ENCODE measurements at regions not wholly inside any gene's neighbourhood (a gene's known extent, or its start where the extent isn't known, plus 50 kb on each side); places are given as distances from the start of the nearest gene placed in this dataset.

DNA sequence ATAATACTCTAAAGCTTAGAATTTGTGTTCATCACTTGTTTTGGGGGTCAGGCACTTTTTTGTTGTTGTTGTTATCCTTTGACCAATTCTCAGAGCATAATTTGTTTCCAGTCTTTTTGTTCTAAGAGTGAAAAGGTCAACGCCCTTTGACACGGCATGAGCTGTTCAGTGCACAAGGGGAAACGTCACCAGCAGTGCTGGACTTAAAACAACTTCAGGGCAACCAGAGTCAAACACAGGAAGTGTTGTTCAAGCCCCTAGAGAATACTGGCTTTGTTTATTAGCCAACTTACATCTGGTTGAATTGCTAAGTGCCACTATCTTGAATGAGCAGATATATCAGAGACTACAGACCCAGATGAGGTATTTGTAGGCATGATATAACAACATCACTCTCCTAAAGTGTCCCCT, 368.9 kb downstream of the TMEM161B start:
- TF ChIP-seq, protein P1, sequence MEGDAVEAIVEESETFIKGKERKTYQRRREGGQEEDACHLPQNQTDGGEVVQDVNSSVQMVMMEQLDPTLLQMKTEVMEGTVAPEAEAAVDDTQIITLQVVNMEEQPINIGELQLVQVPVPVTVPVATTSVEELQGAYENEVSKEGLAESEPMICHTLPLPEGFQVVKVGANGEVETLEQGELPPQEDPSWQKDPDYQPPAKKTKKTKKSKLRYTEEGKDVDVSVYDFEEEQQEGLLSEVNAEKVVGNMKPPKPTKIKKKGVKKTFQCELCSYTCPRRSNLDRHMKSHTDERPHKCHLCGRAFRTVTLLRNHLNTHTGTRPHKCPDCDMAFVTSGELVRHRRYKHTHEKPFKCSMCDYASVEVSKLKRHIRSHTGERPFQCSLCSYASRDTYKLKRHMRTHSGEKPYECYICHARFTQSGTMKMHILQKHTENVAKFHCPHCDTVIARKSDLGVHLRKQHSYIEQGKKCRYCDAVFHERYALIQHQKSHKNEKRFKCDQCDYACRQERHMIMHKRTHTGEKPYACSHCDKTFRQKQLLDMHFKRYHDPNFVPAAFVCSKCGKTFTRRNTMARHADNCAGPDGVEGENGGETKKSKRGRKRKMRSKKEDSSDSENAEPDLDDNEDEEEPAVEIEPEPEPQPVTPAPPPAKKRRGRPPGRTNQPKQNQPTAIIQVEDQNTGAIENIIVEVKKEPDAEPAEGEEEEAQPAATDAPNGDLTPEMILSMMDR (IDR thresholded peaks at IDR 0.05 in 2 of 3, conservative IDR thresholded peaks at IDR 0.05 in 1 of 3; ENCODE audit: control insufficient read depth in 2 of 3, extremely low read depth in 1 of 3, insufficient read depth in 1 of 3, low read depth in 3 of 3, low read length in 3 of 3), result no peak
- TF ChIP-seq EZH2 (IDR thresholded peaks at IDR 0.05; ENCODE audit: borderline replicate concordance, control insufficient read depth, low read depth, low read length) (no peak), SP1 (IDR thresholded peaks at IDR 0.05; ENCODE audit: low read depth, low read length) (no peak), SPI1 (IDR thresholded peaks at IDR 0.05; ENCODE audit: borderline replicate concordance, insufficient read depth, low read depth, low read length) (no peak), NFXL1 (IDR thresholded peaks at IDR 0.05; ENCODE audit: borderline replicate concordance) (no peak)
- TF ChIP-seq, protein P2, sequence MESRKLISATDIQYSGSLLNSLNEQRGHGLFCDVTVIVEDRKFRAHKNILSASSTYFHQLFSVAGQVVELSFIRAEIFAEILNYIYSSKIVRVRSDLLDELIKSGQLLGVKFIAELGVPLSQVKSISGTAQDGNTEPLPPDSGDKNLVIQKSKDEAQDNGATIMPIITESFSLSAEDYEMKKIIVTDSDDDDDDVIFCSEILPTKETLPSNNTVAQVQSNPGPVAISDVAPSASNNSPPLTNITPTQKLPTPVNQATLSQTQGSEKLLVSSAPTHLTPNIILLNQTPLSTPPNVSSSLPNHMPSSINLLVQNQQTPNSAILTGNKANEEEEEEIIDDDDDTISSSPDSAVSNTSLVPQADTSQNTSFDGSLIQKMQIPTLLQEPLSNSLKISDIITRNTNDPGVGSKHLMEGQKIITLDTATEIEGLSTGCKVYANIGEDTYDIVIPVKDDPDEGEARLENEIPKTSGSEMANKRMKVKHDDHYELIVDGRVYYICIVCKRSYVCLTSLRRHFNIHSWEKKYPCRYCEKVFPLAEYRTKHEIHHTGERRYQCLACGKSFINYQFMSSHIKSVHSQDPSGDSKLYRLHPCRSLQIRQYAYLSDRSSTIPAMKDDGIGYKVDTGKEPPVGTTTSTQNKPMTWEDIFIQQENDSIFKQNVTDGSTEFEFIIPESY (IDR thresholded peaks at IDR 0.05), result no peak

Measured in GM12878 (cell line).